ENCODE measurements at regions not wholly inside any gene's neighbourhood (a gene's known extent, or its start where the extent isn't known, plus 50 kb on each side); places are given as distances from the start of the nearest gene placed in this dataset.

- H3K36me3 ChIP-seq (ENCODE audit: low read depth): no peaks in the 10 kb centered on the region
- intact Hi-C loops (cut with DNase I, micrococcal nuclease): no loop called here
- no peaks in the 10 kb centered on the region for H3K4me1 ChIP-seq (ENCODE audit: low read depth)
- no peak overlapping the region for H3K4me3 ChIP-seq
- no peak for TF ChIP-seq CTCF (IDR thresholded peaks at IDR 0.05)
- H3K9me3 ChIP-seq: no peaks in the 10 kb centered on the region
- DNase-seq: no peak
- no peak for ATAC-seq
Observed at GRCh38 chr6:132907231-132907630, 92.9 kb downstream of the RPS12 start.

- Histone ChIP-seq H3K9me3 (no peaks in the 10 kb centered on the region), H3K36me3 (ENCODE audit: low read depth) (no peaks in the 10 kb centered on the region), H3K4me1 (ENCODE audit: low read depth) (no peaks in the 10 kb centered on the region), H3K4me3 (no peak overlapping the region)
- DNase-seq: no peak
- TF ChIP-seq CTCF (IDR thresholded peaks at IDR 0.05): no peak
- ATAC-seq: no peak
- intact Hi-C loops (cut with DNase I, micrococcal nuclease): no loop called here
Observed at GRCh38 chr6:132907914-132908313, 93.5 kb downstream of the RPS12 start.

- no peaks in the 10 kb centered on the region for H3K9me3 ChIP-seq
- H3K4me1 ChIP-seq (ENCODE audit: low read depth): no peaks in the 10 kb centered on the region
- intact Hi-C loops (cut with DNase I, micrococcal nuclease): no loop called here
- H3K36me3 ChIP-seq (ENCODE audit: low read depth): no peaks in the 10 kb centered on the region
- no peak for TF ChIP-seq CTCF (IDR thresholded peaks at IDR 0.05)
- ATAC-seq: no peak
- no peak for DNase-seq
- no peak overlapping the region for H3K4me3 ChIP-seq
Observed at GRCh38 chr6:132909742-132910141, 95.4 kb downstream of the RPS12 start.

GRCh38 chr6:132910759-132911158 is 96.4 kb downstream of the RPS12 start:
- no peak for TF ChIP-seq CTCF (IDR thresholded peaks at IDR 0.05)
- no peaks in the 10 kb centered on the region for H3K9me3 ChIP-seq
- H3K36me3 ChIP-seq (ENCODE audit: low read depth): no peaks in the 10 kb centered on the region
- DNase-seq: no peak
- H3K4me1 ChIP-seq (ENCODE audit: low read depth): no peaks in the 10 kb centered on the region
- no peak overlapping the region for H3K4me3 ChIP-seq
- intact Hi-C loops (cut with DNase I, micrococcal nuclease): no loop called here
- ATAC-seq: no peak

- intact Hi-C loops (cut with DNase I, micrococcal nuclease): no loop called here
- DNase-seq (peak in 2 of 3 donors; percentile 23 to 27), ATAC-seq (peak; percentile 32)
- H3K9me3 ChIP-seq: no peaks in the 10 kb centered on the region
- no peak overlapping the region for H3K4me3 ChIP-seq
- no peaks in the 10 kb centered on the region for H3K4me1 ChIP-seq (ENCODE audit: low read depth)
- no peaks in the 10 kb centered on the region for H3K36me3 ChIP-seq (ENCODE audit: low read depth)
- no peak for TF ChIP-seq CTCF (IDR thresholded peaks at IDR 0.05)
Observed at GRCh38 chr6:132919045-132919860, 104.9 kb downstream of the RPS12 start.

Data from mucosa of descending colon (tissue), 3 donors.